NCI-H2227 (cell line): ENCODE measurements at regions not wholly inside any gene's neighbourhood (a gene's known extent, or its start where the extent isn't known, plus 50 kb on each side); places are given as distances from the start of the nearest gene placed in this dataset.
"Not testable (repeated sequence)": the region's sequence is repeated elsewhere in the genome, so short reads cannot be mapped to it uniquely, and the experiment has no call there.

Experiments used
- DNase-seq: peaks from one replicate; lab custom pipeline; 2025; ENCODE audit not compliant: unreplicated experiment; lab: John Stamatoyannopoulos, UW

GRCh38 chr3:76505202-76505845 is 534.6 kb upstream of the ROBO2 start:
- DNase-seq = no peak

GRCh38 chr3:76509179-76509830 is 530.6 kb upstream of the ROBO2 start:
- DNase-seq = no peak

- DNase-seq = no peak
Measured at GRCh38 chr3:76514836-76515235, 525.1 kb upstream of the ROBO2 start.

- no peak for DNase-seq
Measured at GRCh38 chr3:76523337-76523736, 516.6 kb upstream of the ROBO2 start.

DNA sequence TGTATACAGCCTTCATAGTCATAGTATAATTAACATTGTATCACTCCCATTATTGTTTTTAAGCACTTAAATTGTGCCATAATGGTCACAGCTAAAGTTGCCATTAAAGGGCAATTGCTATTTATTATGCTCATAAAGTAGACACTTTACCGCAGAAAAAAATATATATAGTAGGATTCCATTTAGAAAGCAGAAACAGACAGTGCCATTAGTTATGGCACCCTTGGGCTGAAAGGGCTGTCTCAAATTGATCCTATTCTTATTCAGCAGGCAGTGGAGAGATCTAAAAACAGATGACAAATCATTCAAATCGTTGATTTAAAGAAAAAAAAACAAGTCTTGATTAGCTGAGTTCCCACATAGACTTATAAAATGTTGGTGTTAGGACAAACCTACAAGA is 514.2 kb upstream of the ROBO2 start:
- no peak for DNase-seq

DNA sequence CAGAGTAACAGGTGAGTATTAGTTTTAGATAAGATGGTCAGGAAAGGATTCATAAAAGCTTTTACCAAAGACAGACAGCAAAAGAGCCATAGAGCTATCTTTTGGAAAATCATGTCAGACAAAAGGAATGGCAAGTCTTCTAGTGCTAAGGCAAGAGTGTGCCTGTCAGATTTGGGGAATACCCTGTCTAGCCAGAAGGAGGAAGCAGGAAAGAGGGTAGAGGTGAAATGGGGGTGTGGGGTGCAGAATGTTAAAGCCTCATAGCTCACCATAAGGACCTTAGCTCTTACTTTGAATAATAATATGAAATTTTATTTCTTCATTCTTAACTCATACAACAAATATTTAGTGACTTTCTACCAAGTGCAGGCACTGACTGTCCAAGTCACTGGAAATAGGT is 512.1 kb upstream of the ROBO2 start:
- no peak for DNase-seq

GRCh38 chr3:76532158-76532822 is 507.6 kb upstream of the ROBO2 start:
- DNase-seq = no peak

GRCh38 chr3:76533710-76534109 is 506.2 kb upstream of the ROBO2 start:
- not testable (repeated sequence) for DNase-seq

- DNase-seq = not testable (repeated sequence)
Measured at GRCh38 chr3:76537857-76538256, 502.0 kb upstream of the ROBO2 start.

DNA sequence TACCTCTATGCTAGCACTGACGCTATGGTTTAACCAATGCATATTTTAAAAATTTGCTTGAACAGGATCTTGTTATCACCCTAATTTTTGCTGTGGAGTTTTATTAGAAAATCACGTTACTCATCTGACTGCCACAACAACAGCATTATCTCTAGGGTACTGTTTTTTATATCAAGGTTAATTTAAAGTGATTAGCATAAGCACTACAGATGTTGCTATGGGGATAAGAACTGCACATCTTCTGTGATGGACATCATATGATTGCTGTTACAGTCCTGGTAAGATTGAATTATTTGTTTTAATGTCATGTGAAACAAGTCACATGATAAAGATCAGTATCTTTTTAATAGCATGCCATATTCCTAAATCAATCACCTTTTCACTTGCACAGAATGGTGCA is 492.2 kb upstream of the ROBO2 start:
- DNase-seq = no peak

DNA sequence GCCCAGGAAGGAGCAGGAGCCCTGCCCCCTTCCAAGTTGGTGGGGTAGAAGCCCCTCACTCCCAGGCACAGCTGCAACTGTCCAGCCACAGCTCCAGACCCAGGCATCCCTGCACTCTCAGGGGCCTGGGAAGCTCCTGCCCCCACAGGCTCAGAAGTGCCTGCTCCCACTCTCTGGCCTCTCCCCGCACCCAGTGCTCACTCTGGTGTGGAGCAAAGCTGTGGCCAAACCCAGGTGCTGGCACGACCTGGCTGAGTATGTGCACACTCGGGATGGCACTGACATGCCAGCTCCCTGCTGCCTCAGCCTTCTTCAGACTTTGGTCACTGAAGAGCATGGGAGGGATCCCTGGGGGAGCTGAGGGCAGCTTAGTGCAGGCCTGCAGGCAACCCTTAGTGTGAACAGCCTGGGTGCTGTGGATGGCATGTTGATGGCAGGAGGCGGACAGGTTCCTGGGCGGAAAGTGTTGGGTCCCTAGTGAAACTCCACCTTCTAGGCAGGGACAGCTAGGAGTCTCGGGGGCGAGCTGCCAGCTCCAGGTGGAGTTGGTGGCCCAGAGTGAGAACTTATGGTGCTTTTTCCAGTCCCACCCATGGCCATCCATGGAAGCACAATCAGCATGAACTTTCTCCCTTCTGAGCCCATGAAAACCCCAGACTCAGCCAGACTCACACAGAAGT is 489.2 kb upstream of the ROBO2 start:
- DNase-seq = no peak

DNA sequence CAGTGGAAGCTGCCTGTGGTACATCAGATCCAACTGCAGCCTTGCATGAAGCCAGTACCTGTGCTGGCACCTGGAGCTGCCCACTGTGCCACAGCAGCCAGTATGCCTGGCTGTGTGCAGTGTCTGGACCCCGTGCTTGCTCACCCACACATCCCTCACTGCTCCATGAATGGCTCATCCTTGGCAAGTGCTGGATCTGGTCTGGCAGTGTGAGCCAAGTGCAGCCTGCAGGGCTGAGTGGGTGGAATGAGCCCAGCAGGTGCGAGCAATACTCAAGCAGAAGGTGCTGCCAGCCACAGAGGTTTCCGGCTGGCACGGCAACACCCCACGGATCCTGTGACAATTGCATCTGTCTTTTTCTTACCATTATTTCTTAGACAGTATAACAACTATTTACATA is 488.2 kb upstream of the ROBO2 start:
- no peak for DNase-seq

DNA sequence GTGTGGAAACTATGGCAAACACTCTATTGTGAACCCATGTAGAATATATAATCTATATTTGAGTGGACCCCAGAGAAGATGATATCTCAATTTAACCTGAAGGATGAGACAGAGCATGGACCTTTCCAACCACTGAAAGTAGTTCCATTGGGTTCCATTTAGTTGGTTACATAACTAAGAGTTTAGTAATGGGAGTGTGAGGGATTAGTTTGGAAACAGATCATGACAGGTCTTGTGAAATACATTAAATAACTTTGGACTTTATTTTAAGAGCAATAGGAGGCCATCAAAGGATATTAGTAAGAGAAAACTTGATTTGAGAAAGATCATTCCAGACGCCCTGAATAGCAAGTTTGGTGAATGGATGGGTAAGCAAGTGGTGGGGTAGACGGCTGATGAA is 487.2 kb upstream of the ROBO2 start:
- no peak for DNase-seq

DNA sequence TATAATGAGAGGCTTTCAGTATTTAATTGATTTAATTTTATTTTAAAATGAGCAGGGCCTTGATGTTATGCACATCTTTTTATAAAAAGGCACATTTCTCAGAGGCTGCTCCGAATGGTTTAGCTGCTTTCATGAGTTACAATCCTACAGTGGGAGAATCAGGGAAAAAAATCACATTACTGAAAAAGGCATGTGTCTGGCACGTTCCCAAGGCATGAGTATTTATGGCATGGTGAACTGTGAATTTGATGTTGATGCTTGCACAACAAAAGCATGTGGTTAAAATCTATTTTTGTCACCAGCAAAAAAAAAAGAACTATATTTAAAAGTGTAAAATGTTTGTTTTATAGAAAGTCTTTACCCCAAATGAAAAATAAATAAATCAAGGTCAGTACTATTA is 485.2 kb upstream of the ROBO2 start:
- no peak for DNase-seq

DNA sequence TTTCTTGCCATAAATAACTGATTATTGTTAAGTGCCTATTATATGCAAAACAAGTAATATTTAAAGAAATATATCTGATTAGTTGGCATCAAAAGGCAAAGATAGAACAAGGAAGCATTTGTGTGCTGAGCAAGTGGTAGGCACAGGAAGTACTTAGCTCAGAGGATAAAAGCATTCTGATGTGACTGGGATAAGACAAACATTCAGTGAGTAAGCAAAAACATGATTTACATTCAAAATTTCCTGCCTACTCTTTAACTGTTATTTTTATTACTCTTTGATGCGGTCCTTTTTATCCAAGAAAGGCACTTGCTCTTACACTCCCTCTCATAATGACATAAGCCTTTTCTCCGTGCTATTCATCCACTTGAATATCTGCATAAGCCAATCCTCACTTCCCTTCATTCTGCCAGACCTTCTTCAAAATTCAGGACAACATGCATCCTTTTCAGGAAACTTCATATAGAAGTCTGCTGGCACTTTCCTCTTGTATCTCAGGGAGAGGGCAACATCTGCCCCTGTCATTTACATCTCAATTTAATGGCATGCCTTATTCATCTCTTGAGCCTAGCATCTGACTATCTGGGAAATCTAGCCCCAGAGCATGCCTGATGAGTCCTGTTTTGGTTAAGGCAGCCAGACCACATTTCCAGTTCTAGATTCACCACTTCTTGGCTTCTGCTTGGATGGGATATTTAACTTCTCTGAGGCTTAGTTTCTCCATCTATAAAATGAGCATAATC is 478.2 kb upstream of the ROBO2 start:
- no peak for DNase-seq

DNA sequence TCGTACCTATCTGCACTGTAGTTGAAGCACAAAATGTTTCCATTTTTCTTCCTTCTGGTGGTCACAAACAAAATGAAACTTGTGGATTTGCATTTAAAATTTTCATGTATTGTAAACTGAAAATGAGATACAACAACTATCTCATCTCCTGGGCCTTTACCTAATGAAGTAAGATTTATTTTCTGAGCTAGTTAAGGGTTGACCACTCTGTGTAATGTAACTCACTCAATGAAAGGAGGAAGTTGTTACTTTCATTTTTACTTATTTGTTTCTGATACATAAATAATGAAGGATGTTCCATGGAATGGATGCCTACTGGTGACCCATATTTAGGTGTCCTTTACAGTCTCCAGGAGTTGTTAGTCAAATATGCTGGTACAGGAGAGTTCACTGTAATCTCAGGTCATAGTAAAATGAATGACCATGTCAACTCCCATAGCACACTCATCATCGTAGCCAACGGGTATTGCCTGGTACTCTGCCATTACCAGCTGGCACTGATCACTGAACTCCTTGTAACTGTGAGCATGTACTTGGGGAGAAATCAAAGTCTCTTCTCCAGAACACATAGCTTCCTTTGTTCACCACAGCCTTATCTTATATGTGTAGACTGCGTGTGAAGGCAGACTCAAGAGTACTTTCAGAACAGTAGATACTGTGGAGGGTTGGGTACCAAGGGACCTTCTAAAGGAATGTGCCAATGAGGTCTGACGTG is 474.2 kb upstream of the ROBO2 start:
- DNase-seq = no peak

DNA sequence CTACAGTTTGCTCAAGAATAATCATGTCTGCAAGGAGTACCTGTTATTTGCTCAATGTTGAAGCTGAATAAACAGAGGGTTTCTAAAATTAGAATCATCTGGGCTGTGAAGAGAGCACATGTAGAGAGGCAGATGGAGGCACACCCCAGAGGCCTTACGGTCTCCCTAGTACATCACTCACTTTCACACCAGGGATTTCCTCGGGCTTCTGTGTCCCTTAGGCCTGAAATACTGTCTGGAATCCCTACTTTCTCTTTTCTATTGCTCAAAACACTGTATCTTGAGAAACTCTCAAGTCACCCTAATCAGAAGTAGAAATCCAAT is 473.7 kb upstream of the ROBO2 start:
- no peak for DNase-seq

DNA sequence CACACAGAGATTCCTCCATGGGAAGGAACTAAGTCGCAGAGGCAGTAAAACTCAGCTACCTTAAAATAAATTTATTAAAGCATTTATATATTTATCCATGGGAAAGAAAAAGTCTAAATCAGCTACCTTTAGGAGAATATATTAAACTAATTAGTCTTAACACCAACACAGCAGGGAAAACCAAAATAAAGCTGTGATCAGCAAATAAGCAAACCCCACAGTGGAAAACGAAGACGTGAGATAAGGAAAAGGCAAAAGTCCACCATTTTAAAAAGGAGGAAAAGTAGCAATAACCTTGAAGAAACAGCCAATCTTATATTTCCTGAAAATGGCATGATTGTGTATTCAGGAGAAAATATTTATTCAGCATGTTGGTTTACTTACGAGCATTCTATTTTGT is 473.0 kb upstream of the ROBO2 start:
- no peak for DNase-seq

- DNase-seq = no peak
Measured at GRCh38 chr3:76570436-76571057, 469.4 kb upstream of the ROBO2 start.

- no peak for DNase-seq
Measured at GRCh38 chr3:76576201-76576600, 463.7 kb upstream of the ROBO2 start.
